Endodermal cell (in vitro differentiated cells): ENCODE measurements at regions not wholly inside any gene's neighbourhood (a gene's known extent, or its start where the extent isn't known, plus 50 kb on each side); places are given as distances from the start of the nearest gene placed in this dataset.
A peak's percentile ranks its signal among the peaks of the same experiment; 100 is the strongest.

Source experiments
- DNase-seq: peaks from one replicate; pipeline ENCODE4 v3.0.0-alpha.2; 2017
- H3K27ac ChIP-seq: 2 replicates; pipeline ENCODE4 v1.5.1; 2013; ENCODE audit warnings: mild to moderate bottlenecking, low read depth, low read length, moderate library complexity
- H3K27me3 ChIP-seq: 2 replicates; pipeline ENCODE4 v1.6.1; 2013; ENCODE audit warnings: mild to moderate bottlenecking, low read length, moderate library complexity; ENCODE audit not compliant: insufficient read depth, control insufficient read depth, poor library complexity, severe bottlenecking
- H3K36me3 ChIP-seq: 2 replicates; pipeline ENCODE4 v1.7.0; 2013; ENCODE audit warnings: mild to moderate bottlenecking, low read length, moderate library complexity; ENCODE audit not compliant: control insufficient read depth, insufficient read depth
- H3K4me1 ChIP-seq: one replicate; pipeline ENCODE4 v1.7.0; 2013; ENCODE audit warnings: low read length; ENCODE audit not compliant: control insufficient read depth, insufficient read depth
- H3K4me3 ChIP-seq: 2 replicates; pipeline ENCODE4 v1.5.1; 2013; ENCODE audit warnings: mild to moderate bottlenecking, low read length, moderate library complexity
- H3K9ac ChIP-seq: 2 replicates; pipeline ENCODE4 v1.6.1; 2013; ENCODE audit warnings: mild to moderate bottlenecking, low read length, moderate library complexity; ENCODE audit not compliant: poor library complexity, severe bottlenecking; ENCODE audit errors: extremely low read depth
- H3K9me3 ChIP-seq: 2 replicates; pipeline ENCODE4 v1.6.1; 2013; ENCODE audit warnings: mild to moderate bottlenecking, low read length, moderate library complexity; ENCODE audit not compliant: control insufficient read depth
- H3K27ac Mint-ChIP-seq: 2 replicates; pipeline ENCODE4 v1.8.0; 2020; ENCODE audit warnings: mixed read lengths
- H3K27me3 Mint-ChIP-seq: 2 replicates; pipeline ENCODE4 v1.8.0; 2021; ENCODE audit warnings: mild to moderate bottlenecking, mixed read lengths; ENCODE audit not compliant: insufficient read depth
- H3K36me3 Mint-ChIP-seq: 2 replicates; pipeline ENCODE4 v1.8.0; 2020; ENCODE audit warnings: low read depth, mixed read lengths
- H3K4me1 Mint-ChIP-seq: 2 replicates; pipeline ENCODE4 v1.8.0; 2020; ENCODE audit warnings: mixed read lengths
- H3K4me3 Mint-ChIP-seq: 2 replicates; pipeline ENCODE4 v1.8.0; 2020; ENCODE audit warnings: mild to moderate bottlenecking, moderate library complexity, mixed read lengths
- H3K9me3 Mint-ChIP-seq: 2 replicates; pipeline ENCODE4 v1.8.0; 2020; ENCODE audit warnings: mild to moderate bottlenecking, mixed read lengths
- CTCF ChIP-seq: fragments of 200-600 bp; sonication (generic); conservative IDR thresholded peaks from 2 replicates; pipeline ENCODE4 v1.5.0; 2021; ENCODE audit warnings: antibody characterized with exemption, mild to moderate bottlenecking
- WGBS, 2 experiments: methylation state at CpG; one replicate each; pipeline versions ENCODE4 v1.1.5 to v1.1.7; 2013; ENCODE audit warnings: missing lambda C conversion rate in 2 of 2, mixed read lengths in 1 of 2; ENCODE audit not compliant: insufficient coverage in 1 of 2, insufficient read length in 1 of 2; 5-methylcytosine and 5-hydroxymethylcytosine counted together

GRCh38 chr9:108271236-108271635, 584.5 kb downstream of the ACTL7B start:
- Mint-ChIP-seq H3K36me3 (no peaks in the 10 kb centered on the region), H3K9me3 (peaks cover 6% of the 10 kb centered on the region), H3K4me3 (no peak overlapping the region), H3K27ac (peak overlapping the region; percentile 90), H3K27me3 (peaks cover 63% of the 10 kb centered on the region), H3K4me1 (peaks cover 28% of the 10 kb centered on the region)
- Histone ChIP-seq H3K27ac (peak overlapping the region; percentile 61), H3K9me3 (peaks cover 3% of the 10 kb centered on the region), H3K36me3 (no peaks in the 10 kb centered on the region), H3K9ac (no peak overlapping the region), H3K4me3 (no peak overlapping the region), H3K27me3 (peaks cover 73% of the 10 kb centered on the region), H3K4me1 (no peaks in the 10 kb centered on the region)
- TF ChIP-seq CTCF = peak; percentile 46
- WGBS, 2 experiments = 64 to 83% methylated on average over 3 to 7 of the region's 7 CpGs
- DNase-seq = peak; percentile 71

- Histone ChIP-seq H3K27ac (no peak overlapping the region), H3K4me1 (no peaks in the 10 kb centered on the region), H3K9ac (no peak overlapping the region), H3K4me3 (no peak overlapping the region), H3K9me3 (peaks cover 3% of the 10 kb centered on the region), H3K36me3 (no peaks in the 10 kb centered on the region), H3K27me3 (peaks cover 73% of the 10 kb centered on the region)
- Mint-ChIP-seq H3K36me3 (no peaks in the 10 kb centered on the region), H3K27ac (no peak overlapping the region), H3K4me3 (no peak overlapping the region), H3K27me3 (peaks cover 57% of the 10 kb centered on the region), H3K4me1 (peaks cover 28% of the 10 kb centered on the region), H3K9me3 (peaks cover 6% of the 10 kb centered on the region)
- DNase-seq = no peak
- WGBS, 2 experiments = 92 to 100% methylated on average over 3 of the region's 3 CpGs
- TF ChIP-seq CTCF = no peak
Measured at GRCh38 chr9:108270561-108270960, 585.2 kb downstream of the ACTL7B start.

GRCh38 chr9:108270051-108270450, 585.7 kb downstream of the ACTL7B start:
- no peak overlapping the region for H3K9ac ChIP-seq
- no peak overlapping the region for H3K27ac Mint-ChIP-seq
- peaks cover 54% of the 10 kb centered on the region for H3K27me3 Mint-ChIP-seq
- no peak overlapping the region for H3K27ac ChIP-seq
- no peak overlapping the region for H3K4me3 ChIP-seq
- H3K4me3 Mint-ChIP-seq = no peak overlapping the region
- DNase-seq = no peak
- no peaks in the 10 kb centered on the region for H3K4me1 ChIP-seq
- peaks cover 6% of the 10 kb centered on the region for H3K9me3 Mint-ChIP-seq
- WGBS, 2 experiments = 97 to 100% methylated on average over 1 of the region's 1 CpG
- peaks cover 28% of the 10 kb centered on the region for H3K4me1 Mint-ChIP-seq
- no peaks in the 10 kb centered on the region for H3K36me3 Mint-ChIP-seq
- TF ChIP-seq CTCF = no peak
- peaks cover 71% of the 10 kb centered on the region for H3K27me3 ChIP-seq
- H3K36me3 ChIP-seq = no peaks in the 10 kb centered on the region
- H3K9me3 ChIP-seq = peaks cover 3% of the 10 kb centered on the region
